Neuron (in vitro differentiated cells): ENCODE measurements at regions not wholly inside any gene's neighbourhood (a gene's known extent, or its start where the extent isn't known, plus 50 kb on each side); places are given as distances from the start of the nearest gene placed in this dataset.

Experiments
- H2AFZ ChIP-seq: one replicate; pipeline ENCODE4 v1.6.1; 2013; ENCODE audit warnings: low read depth, mild to moderate bottlenecking, inconsistent platforms, low read length, moderate library complexity
- H3K27me3 ChIP-seq: one replicate; pipeline ENCODE4 v1.6.1; 2013; ENCODE audit warnings: low read length; ENCODE audit not compliant: insufficient read depth
- H3K36me3 ChIP-seq: one replicate; pipeline ENCODE4 v1.6.1; 2013; ENCODE audit warnings: low read length; ENCODE audit not compliant: insufficient read depth
- H3K4me1 ChIP-seq: one replicate; pipeline ENCODE4 v1.6.1; 2013; ENCODE audit warnings: low read length; ENCODE audit not compliant: insufficient read depth
- H3K4me3 ChIP-seq: 2 replicates; pipeline ENCODE4 v1.5.1; 2013; ENCODE audit warnings: mild to moderate bottlenecking, low read length, moderate library complexity
- H3K9me3 ChIP-seq: one replicate; pipeline ENCODE4 v1.6.1; 2013; ENCODE audit warnings: low read length

DNA sequence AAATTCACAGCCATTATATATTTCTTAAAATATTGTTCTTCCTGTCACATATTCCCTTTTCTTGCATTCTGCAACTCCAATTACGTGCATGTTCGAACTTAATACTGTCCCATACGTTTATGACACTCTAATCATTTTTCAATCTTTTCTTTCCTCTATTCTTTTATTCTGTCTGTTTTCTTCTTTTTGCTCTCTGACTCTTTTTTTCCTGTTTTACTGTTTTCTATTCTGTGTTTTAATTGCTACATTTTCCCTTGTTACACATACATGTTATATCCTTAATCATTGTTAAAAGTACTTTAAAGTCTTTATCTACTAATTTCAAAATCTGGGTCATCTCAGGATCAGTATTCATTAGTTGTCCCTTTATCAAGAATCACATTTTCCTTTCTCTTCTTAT is 1149.1 kb upstream of the PCDH20 start:
- Histone ChIP-seq H3K4me1 (no peaks in the 10 kb centered on the region), H2AFZ (no peak overlapping the region), H3K9me3 (no peaks in the 10 kb centered on the region), H3K36me3 (no peaks in the 10 kb centered on the region), H3K27me3 (no peaks in the 10 kb centered on the region), H3K4me3 (no peak overlapping the region)

- no peaks in the 10 kb centered on the region for H3K36me3 ChIP-seq
- H3K4me3 ChIP-seq: no peak overlapping the region
- H3K4me1 ChIP-seq: no peaks in the 10 kb centered on the region
- H3K27me3 ChIP-seq: no peaks in the 10 kb centered on the region
- no peak overlapping the region for H2AFZ ChIP-seq
- no peaks in the 10 kb centered on the region for H3K9me3 ChIP-seq
These were observed 1147.6 kb upstream of the PCDH20 start for GRCh38 chr13:62563251-62563650.

DNA sequence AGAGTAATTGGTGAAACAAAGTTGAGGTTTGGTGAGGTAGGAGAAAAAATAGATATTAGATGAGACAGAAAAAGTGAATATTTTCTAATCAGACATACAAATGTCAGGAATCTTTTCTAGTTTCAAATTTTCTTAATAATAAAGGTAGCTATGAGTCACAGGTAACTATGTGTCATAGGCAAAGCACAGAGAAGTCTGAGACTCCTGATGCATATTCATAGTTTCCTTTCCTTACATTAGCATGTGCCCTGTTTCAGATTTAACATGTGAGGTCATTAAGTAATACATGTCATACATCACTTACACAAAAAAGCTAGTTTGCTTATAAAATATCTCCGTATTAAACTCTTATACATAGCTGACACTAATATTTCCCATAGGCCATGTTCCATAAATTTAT is 1141.3 kb upstream of the PCDH20 start:
- Histone ChIP-seq H3K4me1 (no peaks in the 10 kb centered on the region), H3K9me3 (no peaks in the 10 kb centered on the region), H3K27me3 (no peaks in the 10 kb centered on the region), H3K4me3 (no peak overlapping the region), H2AFZ (no peak overlapping the region), H3K36me3 (no peaks in the 10 kb centered on the region)

GRCh38 chr13:62551588-62551987 is 1135.9 kb upstream of the PCDH20 start:
- no peaks in the 10 kb centered on the region for H3K36me3 ChIP-seq
- no peaks in the 10 kb centered on the region for H3K9me3 ChIP-seq
- H3K4me1 ChIP-seq: no peaks in the 10 kb centered on the region
- no peak overlapping the region for H2AFZ ChIP-seq
- H3K27me3 ChIP-seq: no peaks in the 10 kb centered on the region
- H3K4me3 ChIP-seq: no peak overlapping the region

DNA sequence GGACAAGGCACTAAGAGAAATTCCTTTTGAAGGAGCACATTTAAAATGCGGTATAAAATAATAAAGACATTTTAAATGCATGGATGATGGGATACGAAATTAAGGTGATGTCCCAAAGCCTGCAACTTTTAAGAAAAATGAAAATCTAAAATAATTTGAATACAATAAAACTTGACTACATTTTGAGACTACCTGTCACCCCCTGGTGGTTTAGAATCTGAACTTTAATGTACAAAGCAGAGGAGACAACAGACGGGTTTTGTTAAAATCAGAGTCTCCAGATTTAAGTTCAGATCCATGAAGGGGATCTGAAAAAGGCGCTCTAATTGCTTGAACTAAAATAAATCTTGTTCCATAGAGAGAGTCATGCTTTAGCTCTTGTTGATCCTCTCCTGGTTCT is 1129.3 kb upstream of the PCDH20 start:
- Histone ChIP-seq H3K4me3 (no peak overlapping the region), H2AFZ (no peak overlapping the region), H3K4me1 (no peaks in the 10 kb centered on the region), H3K9me3 (no peaks in the 10 kb centered on the region), H3K36me3 (no peaks in the 10 kb centered on the region), H3K27me3 (no peaks in the 10 kb centered on the region)

GRCh38 chr13:62537593-62537992 is 1121.9 kb upstream of the PCDH20 start:
- Histone ChIP-seq H2AFZ (no peak overlapping the region), H3K9me3 (no peaks in the 10 kb centered on the region), H3K36me3 (no peaks in the 10 kb centered on the region), H3K4me1 (no peaks in the 10 kb centered on the region), H3K27me3 (no peaks in the 10 kb centered on the region), H3K4me3 (no peak overlapping the region)

GRCh38 chr13:62525652-62526051 is 1110.0 kb upstream of the PCDH20 start:
- Histone ChIP-seq H3K4me3 (no peak overlapping the region), H3K4me1 (no peaks in the 10 kb centered on the region), H3K27me3 (no peaks in the 10 kb centered on the region), H3K9me3 (no peaks in the 10 kb centered on the region), H3K36me3 (no peaks in the 10 kb centered on the region), H2AFZ (no peak overlapping the region)

DNA sequence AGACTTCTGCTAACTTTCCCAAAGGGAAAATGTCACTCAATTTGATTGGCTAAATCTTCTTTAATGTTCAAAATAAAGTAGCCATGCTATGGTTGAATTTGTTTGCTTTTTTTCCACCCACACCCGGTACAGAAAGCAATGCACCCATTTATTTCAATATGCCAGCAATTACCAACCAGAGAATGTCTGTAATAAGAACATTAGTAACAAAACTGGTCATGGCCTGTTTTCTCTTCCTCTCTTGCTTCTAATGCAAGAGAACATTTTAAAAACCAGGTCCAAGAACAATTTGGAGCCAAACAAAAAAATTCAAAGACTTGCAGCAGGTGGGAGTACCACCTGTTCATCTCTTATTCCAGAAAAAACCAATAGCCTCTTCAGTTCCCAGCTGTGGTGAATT is 1108.8 kb upstream of the PCDH20 start:
- Histone ChIP-seq H3K36me3 (no peaks in the 10 kb centered on the region), H3K9me3 (no peaks in the 10 kb centered on the region), H3K4me1 (no peaks in the 10 kb centered on the region), H3K4me3 (no peak overlapping the region), H3K27me3 (no peaks in the 10 kb centered on the region), H2AFZ (peak overlapping the region; percentile 54)

DNA sequence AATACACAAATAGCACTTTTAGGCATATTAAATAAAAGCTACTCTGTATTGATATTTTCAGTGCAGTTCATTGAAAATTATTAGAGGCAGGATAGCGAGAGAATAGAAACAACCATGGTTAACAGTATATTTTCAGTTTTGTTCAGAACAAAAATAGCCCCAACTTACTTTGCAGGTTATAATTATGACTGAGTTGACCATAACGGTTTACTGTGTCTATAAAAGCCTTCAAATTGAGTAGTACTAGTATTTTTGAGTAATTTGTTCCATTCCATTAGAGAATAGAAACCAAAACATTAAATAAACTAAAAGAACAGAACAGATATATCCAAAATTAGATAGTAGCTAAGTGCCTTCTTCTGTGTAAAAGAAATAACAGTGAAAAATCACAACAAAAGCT is 1108.4 kb upstream of the PCDH20 start:
- H2AFZ ChIP-seq: peak overlapping the region; percentile 54
- no peaks in the 10 kb centered on the region for H3K27me3 ChIP-seq
- no peaks in the 10 kb centered on the region for H3K9me3 ChIP-seq
- H3K4me3 ChIP-seq: no peak overlapping the region
- H3K36me3 ChIP-seq: no peaks in the 10 kb centered on the region
- no peaks in the 10 kb centered on the region for H3K4me1 ChIP-seq

DNA sequence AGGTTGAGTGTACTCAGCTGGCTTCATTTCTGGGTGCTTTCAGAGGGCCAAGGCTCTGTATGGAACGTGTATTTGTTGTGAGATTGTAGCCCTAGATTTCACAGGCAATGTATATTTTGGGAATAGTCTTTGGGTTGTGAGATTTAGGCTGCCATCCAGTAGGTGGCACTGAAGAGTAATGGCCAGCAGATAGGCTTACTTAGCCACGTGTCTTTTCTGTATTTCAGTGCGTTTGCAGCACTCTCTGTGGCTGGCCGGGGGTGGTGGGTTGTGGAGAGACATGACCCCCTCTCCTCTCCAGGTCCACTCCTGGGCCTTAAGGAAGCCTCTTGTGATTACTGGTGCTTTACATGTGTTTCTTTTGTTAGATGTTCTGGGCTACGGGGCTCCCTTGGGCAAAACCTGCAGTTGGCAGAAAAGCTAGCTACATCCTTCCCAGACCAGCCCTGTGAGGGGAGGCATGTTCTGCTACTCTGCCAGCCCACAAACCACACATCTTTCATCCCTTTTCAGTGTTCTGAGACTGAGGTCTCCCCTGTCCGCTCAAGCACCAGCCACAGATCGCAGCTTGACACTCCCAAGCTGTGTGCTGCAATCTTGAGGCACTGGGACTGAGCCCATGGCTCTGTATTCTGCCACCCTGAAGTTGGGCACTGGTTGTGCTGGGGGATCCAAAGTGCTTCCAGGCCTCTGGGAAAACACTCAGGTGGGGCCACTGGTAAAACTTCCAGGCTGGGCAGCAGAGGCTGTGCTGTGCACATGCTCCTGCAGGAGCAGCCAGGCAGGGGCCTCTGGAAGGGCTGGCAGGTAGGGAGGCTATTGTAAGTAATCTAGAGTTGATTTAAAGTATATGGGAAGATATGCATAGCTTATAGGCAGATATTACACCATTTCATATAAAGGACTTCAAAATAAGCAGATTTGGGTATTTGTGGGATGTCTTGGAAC is 1096.8 kb upstream of the PCDH20 start:
- no peaks in the 10 kb centered on the region for H3K36me3 ChIP-seq
- H3K9me3 ChIP-seq: no peaks in the 10 kb centered on the region
- H3K4me3 ChIP-seq: no peak overlapping the region
- H3K27me3 ChIP-seq: no peaks in the 10 kb centered on the region
- H3K4me1 ChIP-seq: peaks cover 5% of the 10 kb centered on the region
- H2AFZ ChIP-seq: no peak overlapping the region

- no peak overlapping the region for H2AFZ ChIP-seq
- H3K27me3 ChIP-seq: no peaks in the 10 kb centered on the region
- H3K36me3 ChIP-seq: no peaks in the 10 kb centered on the region
- no peaks in the 10 kb centered on the region for H3K9me3 ChIP-seq
- H3K4me1 ChIP-seq: peaks cover 5% of the 10 kb centered on the region
- no peak overlapping the region for H3K4me3 ChIP-seq
These were observed 1095.4 kb upstream of the PCDH20 start for GRCh38 chr13:62510906-62511655.

- H3K27me3 ChIP-seq: no peaks in the 10 kb centered on the region
- no peak overlapping the region for H2AFZ ChIP-seq
- no peaks in the 10 kb centered on the region for H3K4me1 ChIP-seq
These were observed 1086.9 kb upstream of the PCDH20 start for GRCh38 chr13:62502588-62502987.

GRCh38 chr13:62489731-62490130 is 1074.1 kb upstream of the PCDH20 start:
- no peak overlapping the region for H3K4me3 ChIP-seq
- no peaks in the 10 kb centered on the region for H3K27me3 ChIP-seq
- H3K9me3 ChIP-seq: no peaks in the 10 kb centered on the region
- no peaks in the 10 kb centered on the region for H3K36me3 ChIP-seq
- H2AFZ ChIP-seq: no peak overlapping the region
- H3K4me1 ChIP-seq: no peaks in the 10 kb centered on the region

More at GRCh38 chr13:62502588-62502987, 1086.9 kb upstream of the PCDH20 start:
- Histone ChIP-seq H3K36me3 (no peaks in the 10 kb centered on the region), H3K9me3 (no peaks in the 10 kb centered on the region), H3K4me3 (no peak overlapping the region)
